ENCODE measurements at regions not wholly inside any gene's neighbourhood (a gene's known extent, or its start where the extent isn't known, plus 50 kb on each side); places are given as distances from the start of the nearest gene placed in this dataset.
A peak's percentile ranks its signal among the peaks of the same experiment; 100 is the strongest.
"Not testable (repeated sequence)": the region's sequence is repeated elsewhere in the genome, so short reads cannot be mapped to it uniquely, and the experiment has no call there.

DNA sequence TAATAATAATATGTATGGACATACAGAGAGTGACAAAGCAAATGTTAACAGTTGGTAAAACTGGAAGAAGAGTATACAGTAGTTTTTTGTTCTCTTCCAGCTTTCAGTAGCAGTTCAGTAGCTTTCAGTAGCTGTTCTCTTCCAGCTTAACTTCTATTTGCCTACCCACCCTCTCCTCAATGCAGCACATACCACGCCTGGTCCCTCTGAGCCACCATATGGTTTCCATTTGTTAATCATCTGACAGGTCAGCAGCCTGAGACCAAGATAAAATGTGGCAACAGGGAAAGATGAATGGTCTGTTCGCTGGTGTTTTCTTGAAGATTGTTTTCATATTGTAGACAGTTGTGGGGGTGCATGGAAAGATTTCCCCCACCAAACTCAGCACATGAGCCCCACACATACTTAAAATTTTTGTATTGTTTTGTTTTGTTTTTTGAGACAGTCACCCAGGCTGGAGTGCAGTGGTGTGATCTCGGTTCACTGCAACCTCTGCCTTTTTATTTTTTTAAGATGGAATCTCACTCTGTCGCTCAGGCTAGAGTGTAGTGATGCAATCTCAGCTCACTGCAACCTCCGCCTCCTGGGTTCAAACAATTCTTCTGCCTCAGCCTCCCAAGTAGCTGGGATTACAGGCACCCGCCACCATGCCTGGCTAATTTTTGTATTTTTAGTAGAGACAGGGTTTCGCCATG lies 56.8 kb downstream of the ATP6V0E2 start:
- DNase-seq, result peak in 1 of 2 experiments; percentile 47

DNA sequence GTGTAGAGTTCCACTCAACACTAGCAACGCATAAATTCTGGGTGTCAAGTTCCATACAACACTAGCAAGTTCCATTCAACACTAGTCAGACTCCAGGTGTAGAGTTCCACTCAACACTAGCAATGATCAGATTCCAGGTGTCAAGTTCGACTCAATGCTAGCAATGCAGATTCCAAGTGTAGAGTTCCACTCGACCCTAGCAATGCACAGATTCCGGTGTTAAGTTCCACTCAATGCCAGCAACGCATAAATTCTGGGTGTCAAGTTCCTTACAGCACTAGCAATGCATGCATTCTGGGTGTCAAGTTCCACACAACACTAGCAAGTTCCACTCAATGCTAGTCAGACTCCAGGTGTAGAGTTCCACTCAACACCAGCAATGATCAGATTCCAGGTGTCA lies 60.0 kb downstream of the ATP6V0E2 start:
- DNase-seq, result peak in 1 of 2 experiments; percentile 20

GRCh38 chr7:149947346-149947745 lies 73.6 kb downstream of the ATP6V0E2 start:
- DNase-seq, result not testable (repeated sequence)

DNA sequence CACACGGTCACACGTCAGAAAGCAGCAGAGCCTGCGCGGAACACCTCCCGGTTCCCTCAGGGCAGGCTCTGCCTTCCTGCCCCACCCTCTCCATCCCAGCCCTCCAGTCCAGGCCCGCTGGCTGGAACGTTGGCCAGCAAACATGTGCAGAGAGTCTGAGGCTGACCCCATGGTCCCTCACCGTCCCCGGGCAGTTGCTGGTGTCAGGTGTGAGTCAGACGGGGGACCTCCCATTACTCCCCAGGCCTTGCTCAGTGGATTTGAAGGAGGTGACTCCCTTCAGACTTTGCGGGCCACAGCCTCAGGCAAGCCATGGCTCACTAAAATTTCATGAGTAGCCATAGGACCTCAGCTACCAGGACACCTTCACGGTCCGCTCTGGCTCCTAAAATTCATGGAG lies 74.7 kb downstream of the ATP6V0E2 start:
- not testable (repeated sequence) for DNase-seq

GRCh38 chr7:149949863-149950577 lies 76.3 kb downstream of the ATP6V0E2 start:
- peak; percentile 16 to 55 for DNase-seq

DNA sequence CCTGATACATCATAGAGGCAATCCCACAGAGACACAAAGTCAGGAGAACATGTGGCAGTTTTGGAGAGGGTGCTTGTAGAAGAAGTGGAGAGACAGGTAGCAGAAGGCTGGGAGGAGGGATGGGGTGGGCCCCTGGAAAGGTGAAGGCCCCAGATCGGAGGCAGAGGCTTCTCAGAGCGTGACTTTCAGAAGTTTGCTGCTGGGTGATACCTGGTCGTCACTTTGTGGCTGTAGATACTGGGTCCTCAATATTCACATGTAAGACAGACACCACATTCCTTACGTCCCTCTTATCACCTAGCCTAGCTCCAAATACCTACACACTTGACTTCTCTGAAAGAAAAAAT lies 76.8 kb downstream of the ATP6V0E2 start:
- not testable (repeated sequence) for DNase-seq

DNA sequence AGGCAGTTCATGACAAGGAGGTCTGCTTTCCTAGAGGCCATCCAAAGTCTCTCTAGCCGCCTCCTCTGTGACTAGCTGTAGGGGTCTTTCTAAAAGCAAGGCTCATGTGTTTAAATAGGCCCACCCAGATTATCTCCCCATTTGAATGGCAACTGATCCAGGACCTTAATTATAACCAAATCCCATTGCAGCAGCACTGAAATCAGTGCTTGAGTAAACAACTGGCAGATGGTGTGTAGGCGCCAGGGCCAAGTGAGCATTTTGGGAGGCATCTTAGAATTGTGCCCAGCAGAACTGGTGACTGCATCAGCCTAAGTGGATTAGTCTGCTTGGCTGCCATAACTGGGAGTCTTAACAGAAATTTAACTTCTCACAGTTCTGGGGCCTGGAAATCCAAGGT lies 77.8 kb downstream of the ATP6V0E2 start:
- DNase-seq, result peak; percentile 70 to 92

DNA sequence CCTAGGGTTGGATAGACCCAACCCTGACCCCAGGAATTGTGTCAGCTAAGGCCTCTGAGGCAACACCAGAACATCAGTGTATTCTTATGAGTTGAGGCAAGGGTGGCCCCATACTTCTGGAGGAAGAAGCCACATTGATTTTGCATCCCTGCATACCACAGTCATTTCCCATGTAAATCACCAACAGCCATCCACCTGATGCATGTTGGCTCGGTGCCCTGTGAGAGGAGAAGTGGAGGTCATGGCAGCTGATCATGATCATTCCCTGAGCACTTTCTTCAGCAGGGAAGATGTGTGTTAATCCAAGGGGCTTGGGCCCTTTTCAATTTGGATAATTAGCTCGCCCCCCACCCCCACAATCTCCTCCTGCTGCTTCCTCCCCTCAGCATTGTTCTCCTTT lies 85.1 kb downstream of the ATP6V0E2 start:
- peak in 1 of 2 experiments; percentile 7 for DNase-seq

DNA sequence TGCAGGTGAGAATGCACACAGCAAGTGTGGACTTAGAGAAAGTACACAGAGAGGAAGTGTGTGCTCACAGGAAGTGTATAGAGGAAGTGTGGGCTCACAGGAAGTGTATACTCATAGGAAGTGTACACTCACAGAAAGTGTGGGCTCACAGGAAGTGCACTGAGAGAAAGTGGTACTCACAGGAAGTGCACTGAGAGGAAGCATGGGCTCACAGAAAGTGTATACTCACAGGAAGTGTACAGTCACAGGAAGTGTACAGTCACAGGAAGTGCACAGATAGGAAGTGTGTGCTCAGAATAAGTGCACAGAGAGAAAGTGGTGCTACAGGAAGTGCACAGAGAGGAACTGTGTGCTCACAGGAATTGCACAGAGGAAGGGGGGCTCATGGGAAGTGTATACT lies 87.1 kb downstream of the ATP6V0E2 start:
- not testable (repeated sequence) for DNase-seq

GRCh38 chr7:149961878-149962277 lies 88.1 kb downstream of the ATP6V0E2 start:
- DNase-seq, result not testable (repeated sequence)

DNA sequence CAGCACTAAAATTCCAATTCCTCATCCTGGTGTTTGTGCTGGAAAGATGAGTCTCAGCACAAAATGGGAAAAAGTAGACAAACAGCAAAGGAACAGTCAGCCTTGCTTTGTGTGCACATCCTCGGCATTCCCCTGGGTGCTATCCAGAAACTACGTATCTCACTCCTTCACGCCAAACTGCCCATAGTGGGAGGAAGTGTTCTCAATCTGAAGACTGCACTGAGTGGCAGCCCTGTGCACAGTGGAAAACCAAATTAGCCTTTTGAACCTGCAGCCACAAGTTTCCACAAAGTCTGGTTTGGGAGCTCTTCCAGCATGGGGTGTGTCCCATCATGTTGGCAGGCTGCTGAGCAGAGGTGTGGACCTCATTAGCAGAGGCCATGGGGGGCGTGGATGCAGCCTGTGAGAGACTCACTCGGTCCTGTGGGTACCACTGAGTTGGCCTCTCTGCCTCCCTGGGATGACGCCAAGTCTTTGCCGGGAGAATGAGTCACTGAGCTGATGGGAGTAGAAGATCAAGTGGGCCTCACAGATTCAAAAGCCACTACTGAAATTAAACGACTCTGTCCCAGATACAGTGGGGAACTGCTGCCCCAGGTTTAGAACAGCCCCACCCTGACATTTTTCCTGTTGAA lies 89.0 kb downstream of the ATP6V0E2 start:
- not testable (repeated sequence) for DNase-seq

- DNase-seq, result not testable (repeated sequence)
Observed at GRCh38 chr7:149963985-149964384, 90.2 kb downstream of the ATP6V0E2 start.

DNA sequence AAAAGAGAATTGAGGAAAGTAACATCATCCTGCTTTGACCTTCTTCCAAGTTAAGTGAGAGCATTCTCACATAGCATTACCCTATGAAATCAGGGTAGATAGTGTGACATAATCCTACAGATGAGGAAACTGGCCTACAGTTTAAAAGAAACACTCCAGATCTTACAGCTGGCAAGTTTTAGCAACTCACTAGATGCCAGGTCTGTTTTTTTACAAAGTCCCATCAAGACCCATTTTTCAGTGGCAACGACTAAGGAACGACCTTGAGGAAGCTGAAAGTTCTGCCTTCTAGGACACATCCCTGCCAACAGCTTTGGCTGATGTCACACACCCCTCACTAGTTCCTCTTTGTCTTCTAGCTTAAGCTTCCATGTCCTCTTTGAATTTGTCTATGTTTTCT lies 92.7 kb downstream of the ATP6V0E2 start:
- not testable (repeated sequence) for DNase-seq

- not testable (repeated sequence) for DNase-seq
Observed at GRCh38 chr7:149972977-149973376, 99.2 kb downstream of the ATP6V0E2 start.

DNA sequence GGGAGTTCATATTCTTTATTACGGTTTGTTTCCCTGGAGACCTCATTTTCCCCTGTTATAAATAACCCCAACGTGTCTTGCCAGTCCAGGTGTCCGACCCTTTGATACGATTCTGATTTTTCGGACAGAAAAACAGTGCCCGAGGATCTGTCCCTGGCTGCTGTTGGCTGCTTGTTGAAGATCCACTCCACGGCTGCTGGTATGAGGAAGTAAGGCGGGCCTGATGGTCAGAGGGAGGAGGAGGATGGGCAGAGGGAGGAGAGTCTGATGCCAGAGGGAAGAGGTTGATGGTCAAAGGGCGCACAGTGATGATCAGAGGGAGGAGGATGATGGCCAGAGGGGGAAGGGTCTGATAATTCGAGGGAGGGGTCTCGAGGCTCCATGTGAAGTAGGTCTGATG lies 99.9 kb downstream of the ATP6V0E2 start:
- not testable (repeated sequence) for DNase-seq

DNA sequence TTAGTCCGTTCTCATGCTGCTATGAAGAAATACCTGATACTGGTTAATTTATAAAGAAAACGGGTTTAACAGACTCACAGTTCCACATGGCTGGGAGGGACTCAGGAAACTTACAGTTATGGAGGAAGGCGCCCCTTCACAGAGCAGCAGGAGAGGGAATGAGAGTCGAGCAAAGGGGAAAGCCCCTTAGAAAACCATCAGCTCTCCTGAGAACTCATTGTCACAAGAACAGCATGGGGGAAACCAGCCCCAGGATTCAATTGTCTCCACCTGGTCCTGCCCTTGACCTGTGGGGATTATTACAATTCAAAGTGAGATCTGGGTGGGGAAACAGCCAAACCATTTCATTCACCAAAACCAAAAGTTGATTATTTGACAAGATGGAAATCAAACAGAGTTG lies 101.8 kb downstream of the ATP6V0E2 start:
- not testable (repeated sequence) for DNase-seq

- DNase-seq, result not testable (repeated sequence)
Observed at GRCh38 chr7:149978537-149978936, 104.8 kb downstream of the ATP6V0E2 start.

DNA sequence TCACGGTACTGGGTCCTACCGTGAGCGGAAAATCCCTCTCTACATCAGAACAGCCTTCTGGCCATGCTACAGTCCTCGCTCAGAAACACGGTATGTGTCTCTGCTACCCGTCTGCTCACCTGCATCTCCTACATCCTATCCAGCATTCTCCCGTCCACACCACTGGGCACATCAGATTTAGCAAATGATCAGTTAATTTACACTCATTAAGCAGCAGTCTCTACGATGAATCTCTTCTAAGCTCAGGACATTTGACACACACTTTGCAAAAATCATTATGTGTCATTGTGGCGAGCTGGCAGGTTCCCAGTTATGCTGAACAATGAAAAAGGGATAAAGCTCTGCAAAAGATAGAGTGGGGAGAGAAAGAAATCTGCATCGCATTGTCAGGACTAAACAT lies 105.2 kb downstream of the ATP6V0E2 start:
- DNase-seq, result not testable (repeated sequence)

DNA sequence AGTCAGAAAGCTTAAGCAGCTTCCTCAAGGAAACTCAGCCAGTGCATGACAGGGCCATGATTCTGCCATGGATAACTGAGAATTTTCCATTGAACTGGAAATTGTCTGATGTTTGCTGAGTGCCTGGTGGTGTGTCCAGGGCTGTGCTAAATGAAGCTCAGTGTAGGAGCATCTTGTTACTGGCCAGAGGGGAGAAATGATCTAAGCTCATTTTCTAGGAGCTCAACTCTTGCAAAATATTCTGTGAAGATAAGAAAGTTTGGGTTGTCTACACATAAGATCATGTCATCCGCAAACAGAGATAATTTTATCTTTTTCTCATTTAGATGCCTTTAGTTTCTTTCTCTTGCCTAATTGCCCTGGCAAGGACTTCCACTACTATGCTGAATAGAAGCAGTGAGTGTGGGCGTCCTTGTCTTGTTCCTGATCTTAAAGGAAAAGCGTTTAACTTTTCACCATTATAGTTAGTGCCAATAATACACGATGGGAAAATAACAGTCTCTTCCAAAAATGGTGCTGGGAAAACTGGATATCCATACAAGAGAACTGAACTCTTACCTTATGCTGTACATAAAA lies 108.9 kb downstream of the ATP6V0E2 start:
- DNase-seq, result not testable (repeated sequence)

DNA sequence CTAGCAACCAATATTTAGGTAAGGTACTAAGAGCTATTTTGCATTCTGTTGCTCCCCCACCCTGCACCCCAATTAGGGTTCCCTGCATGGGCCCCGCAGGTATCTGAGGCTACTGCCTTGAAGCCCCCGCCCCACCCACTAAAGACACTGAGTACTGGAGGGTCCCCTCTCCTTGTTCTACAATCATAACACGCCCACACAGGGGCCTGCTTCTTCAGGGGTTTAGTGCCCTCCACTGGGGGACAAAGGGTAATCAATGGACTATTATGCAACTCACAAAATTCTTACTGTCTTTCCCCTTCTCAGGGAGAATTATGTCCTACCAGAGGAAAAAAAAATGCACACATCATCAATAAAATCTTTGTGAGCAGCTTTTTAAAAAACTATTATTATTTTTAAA lies 113.1 kb downstream of the ATP6V0E2 start:
- not testable (repeated sequence) for DNase-seq

DNA sequence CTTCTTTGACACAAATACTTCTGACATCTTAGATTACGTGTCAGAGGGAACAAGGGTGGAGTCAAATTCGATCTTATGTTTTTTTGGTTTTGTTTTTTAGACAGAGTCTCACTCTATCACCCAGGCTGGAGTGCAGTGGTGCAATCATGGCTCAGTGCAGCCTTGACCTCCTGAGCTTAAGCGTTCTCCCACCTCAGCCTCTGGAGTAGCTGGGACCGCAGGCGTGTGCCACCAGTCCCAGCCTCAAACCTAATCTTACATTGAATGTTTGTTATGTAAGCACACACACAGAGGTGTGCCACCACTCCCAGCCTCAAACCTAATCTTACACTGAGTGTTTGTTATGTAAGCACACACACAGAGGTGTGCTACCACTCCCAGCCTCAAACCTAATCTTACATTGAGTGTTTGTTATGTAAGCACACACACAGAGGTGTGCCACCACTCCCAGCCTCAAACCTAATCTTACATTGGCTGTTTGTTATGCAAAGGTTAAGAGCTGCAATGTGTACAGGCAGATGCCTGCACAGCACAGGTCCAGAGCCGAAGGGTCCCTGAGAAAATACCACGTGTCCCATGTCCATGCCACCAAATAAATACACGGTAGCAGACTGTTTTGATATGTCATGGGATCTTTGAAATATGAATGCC lies 118.0 kb downstream of the ATP6V0E2 start:
- not testable (repeated sequence) for DNase-seq

GRCh38 chr7:149992366-149992765 lies 118.6 kb downstream of the ATP6V0E2 start:
- not testable (repeated sequence) for DNase-seq
